SK-N-DZ (cell line): ENCODE measurements at regions not wholly inside any gene's neighbourhood (a gene's known extent, or its start where the extent isn't known, plus 50 kb on each side); places are given as distances from the start of the nearest gene placed in this dataset.

Experiments used
- DNase-seq: peaks from one replicate; pipeline ENCODE4 v3.0.0-alpha.2; 2015; ENCODE audit warnings: low spot score

DNA sequence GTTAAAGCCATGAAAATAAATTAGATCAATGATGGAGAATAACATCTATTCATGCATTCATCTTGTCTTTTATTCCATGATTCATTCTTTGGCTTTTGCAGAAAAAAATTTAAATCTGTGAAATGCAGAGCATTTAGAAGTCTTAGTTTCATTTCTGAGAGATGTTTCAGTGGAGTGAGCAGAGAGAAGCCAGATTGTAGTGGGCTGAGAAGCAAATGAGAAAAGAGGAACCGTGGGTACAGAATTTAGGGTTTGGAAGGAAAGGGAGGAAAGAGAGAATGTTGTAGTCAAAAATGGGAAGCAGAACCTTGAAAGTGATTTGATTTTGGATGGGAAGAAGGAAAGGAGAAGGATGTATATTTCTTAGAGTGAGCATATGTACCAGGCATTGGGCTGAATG is 260.3 kb upstream of the MAN1A1 start:
- no peak for DNase-seq

DNA sequence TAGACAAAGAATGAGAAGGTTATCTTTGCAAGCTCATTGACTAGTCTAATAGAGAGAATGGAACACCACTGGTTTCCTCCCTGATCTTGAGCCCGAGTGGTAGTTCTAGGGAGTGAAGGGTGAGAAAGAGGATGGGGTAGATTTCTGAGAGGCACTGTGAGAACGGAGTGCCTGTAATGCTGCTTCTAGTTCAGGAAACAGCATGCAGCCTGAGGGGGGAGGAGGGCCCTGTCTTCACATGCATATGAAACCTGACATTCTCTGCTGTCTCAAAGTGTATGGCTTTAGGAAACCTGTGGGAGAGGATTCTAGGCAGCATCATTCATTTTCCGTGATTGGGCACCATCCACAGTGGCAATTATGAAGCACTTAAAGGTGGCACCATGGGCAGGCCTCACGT is 259.4 kb upstream of the MAN1A1 start:
- DNase-seq, result no peak

DNA sequence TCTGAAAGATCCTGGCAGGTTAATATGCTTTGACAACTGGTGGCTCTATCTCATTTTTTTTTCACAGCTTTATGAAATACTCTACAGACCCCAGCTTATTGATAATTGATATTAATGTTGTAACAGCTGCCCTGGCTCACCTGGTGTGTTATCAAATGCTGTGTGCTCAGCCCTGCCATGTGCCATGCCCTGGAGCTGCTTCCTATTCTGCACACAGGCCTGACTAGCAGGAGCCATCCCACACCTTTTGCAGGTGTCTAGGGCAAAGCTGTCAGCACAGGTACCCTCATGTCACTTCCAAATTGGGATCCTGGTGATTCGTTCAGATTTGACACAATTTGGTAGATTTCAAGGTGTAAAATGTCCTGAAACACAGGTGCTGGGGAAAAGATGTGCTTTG is 254.6 kb upstream of the MAN1A1 start:
- DNase-seq, result no peak

DNA sequence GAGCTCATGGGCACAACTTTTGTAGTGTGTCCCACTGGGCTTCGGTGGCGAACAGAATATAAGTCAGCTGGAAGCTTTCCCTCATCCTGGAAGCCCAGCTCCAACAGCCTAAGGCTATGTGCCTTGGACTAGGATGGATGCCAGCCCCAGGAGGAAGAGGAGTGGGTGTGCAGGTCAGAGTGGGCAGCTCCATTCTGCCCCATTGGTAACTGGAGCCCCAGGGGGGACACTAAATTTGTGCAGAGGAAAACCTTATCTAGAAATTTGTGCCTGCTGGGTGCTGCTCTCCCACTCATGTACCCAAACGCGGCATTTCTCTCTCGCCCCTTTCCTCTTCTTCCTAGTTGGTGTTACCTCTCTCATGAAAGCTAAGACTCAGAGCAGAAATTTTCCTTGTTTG is 253.9 kb upstream of the MAN1A1 start:
- DNase-seq, result no peak

DNA sequence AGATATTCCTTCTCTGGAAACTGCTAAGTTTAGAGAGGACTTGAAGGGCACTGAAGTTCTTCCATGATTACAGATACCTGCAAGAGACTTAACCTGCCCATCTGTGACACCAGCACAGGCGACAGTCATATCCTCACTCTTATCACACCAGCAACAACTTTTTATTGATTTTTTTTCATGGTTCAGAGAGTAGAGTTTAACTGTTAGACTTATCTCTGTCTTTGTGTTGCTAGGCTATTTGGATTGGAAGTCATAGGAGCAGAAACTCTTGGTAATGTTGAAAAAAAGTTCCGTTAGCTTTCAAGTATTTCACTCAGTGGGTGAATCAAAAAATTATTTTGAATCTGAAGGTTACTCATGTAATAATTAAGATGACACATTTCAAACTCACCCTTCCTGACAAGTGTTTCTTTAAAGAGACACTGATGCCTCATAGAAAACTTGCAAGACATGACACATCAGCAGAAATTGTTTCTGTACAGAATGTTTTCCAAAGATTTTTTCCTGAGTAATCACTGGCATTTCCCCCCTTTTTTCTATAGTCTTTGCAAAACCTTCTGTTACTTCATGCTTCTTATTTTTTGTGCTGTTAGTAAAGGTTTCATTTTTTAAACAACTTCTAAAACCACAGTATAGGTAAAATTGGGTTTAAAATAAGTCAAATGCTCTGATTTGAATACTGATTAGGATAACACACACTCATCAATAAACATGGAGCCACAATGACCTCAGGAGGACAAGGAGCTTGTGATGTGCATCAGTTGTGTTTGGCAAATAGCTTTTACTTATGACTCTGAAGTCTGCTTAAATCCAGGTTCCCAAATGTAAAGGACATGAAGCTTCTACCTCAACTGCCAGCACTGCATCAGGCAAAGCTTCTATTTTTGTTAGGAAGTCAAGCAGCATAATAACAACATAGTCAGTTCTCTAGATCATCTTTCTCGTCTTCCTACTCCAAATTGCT is 252.9 kb upstream of the MAN1A1 start:
- DNase-seq, result no peak

DNA sequence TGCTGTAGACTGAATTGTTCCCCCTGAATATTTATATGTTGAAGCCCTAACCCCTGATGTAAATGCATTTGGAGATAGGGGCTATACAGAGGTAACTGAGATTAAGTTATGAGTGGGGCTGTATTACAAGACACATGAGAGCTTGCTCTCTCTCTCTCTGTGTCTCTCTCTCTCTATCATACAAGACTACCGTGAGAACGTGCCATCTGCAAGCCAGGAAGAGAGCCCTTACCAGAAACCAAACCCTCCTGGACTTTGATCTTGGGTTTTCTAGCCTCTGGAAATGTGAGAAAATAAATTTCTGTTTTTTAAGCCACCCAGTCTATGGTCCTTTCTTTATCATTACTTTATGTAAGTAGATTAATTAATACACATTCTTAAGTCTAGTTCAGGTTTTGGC is 249.3 kb upstream of the MAN1A1 start:
- no peak for DNase-seq

DNA sequence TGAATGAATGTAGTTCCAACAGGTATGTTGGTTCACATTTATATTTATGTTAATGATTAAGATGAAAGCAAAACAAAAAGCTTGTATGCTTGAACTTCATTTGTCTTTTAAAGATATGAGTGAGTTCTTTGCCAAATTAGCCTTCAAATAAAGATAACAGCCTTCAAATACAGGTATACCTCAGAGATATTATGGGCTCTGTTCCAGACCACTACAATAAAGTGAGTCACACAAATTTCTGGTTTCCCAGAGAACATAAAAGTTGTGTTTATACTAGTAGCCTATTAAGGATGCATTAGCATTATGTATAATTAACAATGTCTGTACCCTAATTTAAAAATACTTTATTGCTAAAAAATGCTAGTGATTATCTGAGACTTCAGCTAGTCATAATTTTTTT is 245.3 kb upstream of the MAN1A1 start:
- DNase-seq, result no peak

DNA sequence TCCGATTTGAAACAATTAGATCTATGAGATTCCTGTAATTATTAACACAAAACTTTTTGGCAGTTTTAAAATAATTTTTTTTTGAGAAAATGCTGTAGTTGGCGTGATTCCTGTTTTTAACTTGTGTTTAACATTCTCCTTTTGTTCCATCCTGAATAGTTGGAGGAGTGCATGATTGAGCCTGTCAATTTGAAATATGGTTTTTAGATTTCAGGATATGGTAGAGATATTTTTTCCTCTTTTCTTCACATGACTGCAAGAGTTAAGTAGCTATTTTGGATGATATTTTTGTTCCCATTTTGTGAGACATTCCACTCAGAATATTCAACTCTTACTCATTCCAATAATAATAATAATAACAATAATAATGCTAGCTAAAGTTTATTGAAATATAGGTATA is 241.7 kb upstream of the MAN1A1 start:
- DNase-seq, result no peak

DNA sequence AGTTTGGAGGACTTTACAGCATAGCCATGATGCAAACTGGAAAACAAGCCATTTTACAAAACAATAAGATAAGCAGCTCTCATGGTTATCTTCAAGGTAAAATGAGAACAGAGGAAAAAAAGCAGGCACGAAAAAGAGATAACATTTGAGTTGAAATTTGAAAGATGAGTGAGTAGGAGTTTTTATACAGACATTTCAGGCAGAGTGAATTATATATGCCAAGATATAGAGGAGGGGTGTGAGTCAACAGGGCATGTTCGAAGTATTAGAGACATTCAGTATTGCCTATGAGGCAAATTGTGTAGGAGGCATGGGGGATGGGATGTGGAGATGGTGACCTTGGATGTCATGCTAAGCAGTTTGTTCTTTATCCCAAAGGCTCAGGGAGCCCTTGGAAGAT is 240.5 kb upstream of the MAN1A1 start:
- DNase-seq, result no peak

DNA sequence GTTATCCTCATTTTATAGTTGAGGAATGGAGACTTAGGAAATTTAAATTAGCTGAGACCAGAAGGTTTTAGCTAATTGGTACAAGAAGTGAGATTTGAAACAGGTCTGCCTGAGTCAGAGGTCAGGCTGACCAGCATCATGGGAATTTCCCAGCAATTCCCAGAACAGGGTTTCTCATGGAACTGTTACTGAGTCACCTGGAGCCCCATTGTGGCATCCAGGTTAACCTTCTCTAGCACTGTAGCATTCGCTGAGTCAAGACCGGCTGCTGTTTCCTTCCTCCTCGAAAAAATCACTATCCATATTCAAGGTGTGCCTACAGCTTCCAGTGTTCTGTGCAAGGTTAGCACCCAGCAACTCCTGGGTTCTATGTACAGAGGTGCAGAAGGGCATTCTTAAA is 238.0 kb upstream of the MAN1A1 start:
- DNase-seq, result no peak

DNA sequence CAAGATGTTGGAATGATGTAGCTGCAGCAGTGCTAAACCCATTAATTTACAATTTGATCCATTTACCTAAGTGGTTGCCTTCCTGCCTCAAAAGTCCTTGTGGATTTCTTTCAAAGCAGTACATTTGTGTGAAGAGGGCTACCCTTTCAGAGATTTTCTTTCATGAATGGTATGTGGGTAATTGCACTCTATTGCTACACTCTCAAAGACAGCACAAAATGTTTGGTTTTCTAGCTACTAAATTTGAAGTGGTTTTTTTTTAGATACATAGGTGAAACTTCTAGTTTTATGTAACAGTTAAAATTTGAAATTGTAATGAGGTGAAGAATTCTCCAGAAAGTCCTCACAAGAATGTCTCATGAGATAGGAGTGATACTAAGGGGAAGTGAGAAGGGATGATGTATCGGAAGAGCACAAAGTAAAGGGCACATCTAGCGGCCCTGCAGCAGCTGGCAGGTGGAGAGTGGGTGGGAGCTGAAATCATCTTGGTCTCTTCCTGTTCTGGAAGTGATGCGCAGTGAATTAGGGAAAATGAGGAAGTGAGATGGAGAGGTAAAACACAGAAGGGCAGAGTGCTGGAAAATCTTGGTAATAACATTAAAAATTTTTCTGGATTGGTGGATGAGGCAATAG is 236.8 kb upstream of the MAN1A1 start:
- DNase-seq, result peak; percentile 4

DNA sequence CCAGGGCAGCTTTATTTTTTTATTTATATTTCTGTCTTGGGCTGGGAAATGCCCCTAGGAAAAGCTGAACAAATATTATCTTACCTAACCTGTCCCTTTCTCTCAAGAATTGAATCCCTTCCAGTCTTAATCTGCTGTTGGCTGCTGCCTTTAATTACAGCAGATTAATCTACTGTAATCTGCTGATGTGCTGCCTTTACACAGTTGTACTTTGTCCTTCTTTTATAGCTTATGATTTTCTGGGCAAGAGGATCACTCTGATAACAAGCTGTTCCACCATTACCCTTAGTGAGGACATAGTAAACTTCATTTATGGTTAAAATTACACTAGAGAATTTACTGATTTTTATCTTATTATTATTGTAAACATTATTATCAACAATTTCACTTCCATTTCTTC is 234.5 kb upstream of the MAN1A1 start:
- DNase-seq, result no peak

DNA sequence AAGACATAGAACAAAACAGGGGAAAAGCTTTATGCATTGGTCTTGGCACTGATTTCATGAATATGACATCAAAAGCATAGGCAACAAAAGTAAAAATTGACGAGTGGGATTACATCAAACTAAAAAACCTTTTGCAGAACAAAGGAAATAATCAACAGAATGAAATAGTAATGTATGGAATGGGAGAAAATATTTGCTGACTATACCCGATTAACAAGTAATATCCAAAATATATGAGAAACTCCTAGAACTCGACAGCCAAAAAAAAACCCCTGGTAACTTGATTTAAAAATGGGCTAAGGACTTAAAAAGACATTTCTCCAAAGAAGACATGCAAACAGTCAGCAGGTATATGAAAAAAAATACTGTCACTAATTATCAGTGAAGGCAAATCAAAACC is 231.7 kb upstream of the MAN1A1 start:
- no peak for DNase-seq

DNA sequence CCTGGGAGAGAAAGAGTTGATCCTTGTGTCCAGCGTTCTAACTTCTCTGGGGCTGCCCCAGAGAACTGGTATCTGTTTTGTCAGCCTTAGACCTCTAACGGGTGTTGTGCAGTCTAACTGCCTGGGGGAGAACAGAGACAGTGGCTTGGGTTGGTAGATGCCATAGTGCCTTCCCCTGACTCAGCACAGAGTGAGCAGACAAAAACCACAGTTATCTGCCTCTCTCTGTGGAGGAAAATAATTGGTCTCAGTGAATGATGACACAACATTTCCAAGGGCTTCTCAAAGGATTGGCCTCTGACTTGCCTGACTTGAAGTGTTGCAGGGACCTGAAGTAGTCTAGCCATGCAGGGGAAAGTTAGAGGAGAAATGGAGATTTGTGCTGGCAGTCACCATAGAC is 226.2 kb upstream of the MAN1A1 start:
- no peak for DNase-seq

DNA sequence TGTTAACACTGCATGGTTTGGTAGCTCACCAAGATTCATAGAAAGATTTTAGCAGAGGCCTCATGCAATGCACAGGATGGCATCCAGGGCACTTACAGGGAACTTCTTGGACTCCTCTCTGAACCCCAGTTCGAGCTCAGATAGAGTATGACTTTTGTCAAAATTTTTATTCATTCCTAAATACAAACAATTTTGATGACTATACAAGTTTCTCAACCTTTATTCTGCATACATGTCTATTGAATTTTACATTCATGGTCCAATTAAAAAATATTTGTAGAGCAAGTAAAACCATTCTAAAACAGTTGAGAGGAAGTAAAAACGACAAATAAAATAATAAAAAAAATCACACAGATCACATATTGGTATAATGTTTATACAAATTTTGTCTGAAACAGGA is 219.0 kb upstream of the MAN1A1 start:
- no peak for DNase-seq

DNA sequence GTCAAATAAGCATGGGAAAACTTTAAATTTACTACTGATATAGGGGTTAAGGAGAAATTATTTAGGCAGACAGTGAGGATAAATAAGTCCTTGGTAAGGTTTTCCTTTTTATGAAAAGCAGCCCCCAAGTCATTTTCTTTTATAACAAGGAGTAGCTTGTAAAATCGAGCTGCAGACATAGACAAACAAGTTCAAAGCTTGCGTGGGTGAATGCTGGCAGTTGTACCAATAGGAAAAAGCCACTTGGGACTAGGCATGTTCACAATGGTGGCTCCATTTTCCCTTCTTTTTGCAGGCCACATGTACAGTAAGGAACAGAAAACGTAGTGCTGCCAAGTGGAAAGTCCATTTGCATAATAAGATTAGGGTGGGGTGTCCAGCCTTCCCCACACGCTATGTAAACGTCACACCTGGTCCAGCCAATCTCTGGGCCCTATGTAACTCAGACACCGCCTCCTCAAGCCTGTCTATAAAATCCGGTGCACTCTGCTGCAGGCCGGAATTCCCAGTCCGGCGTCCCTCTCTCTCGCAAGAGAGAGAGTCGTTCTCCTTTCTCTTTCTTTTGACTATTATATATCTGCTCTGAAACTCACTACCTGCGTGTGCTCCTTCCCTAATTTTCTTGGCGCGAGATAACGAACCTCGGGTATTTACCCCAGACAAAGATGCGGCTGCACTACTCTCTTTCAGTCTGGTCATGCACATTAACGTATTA is 217.1 kb upstream of the MAN1A1 start:
- DNase-seq, result no peak

DNA sequence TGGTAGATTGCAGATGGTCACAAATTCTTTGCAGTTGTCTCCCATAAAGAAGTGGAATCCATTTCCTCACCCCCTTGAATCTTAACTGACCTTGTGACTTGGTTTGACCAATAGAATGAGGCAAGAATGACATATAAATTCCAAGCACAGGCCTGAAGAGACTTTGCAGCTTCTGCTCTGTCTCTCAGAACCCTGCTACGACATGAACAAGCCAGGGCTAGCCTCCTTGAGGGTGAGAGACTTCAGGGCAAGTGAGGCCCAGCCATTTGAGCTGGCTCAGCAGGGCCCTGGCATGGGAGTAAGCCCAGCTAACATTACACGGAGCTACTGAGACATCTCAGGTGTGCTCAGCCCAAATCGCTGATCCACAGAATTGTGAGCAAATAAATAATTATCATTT is 216.3 kb upstream of the MAN1A1 start:
- DNase-seq, result no peak

DNA sequence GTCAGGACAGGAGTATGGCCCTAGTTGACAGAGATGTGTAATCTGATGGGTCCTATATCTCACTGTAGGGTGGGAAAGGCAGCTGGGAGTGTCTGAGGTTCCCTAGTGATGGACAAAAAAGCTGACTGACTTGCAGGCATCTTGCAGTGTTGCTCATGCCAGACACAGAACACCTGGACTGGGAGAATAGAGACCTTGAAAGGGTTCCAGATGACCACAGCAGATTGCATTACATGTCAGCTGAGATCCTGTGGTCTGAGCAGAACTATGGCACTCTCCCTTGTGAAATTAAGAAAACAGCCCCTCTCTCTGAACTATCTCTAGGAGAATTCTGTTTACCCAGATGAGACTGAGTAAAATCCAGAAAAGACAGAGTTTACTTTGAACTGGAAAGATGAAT is 212.6 kb upstream of the MAN1A1 start:
- peak; percentile 15 for DNase-seq

DNA sequence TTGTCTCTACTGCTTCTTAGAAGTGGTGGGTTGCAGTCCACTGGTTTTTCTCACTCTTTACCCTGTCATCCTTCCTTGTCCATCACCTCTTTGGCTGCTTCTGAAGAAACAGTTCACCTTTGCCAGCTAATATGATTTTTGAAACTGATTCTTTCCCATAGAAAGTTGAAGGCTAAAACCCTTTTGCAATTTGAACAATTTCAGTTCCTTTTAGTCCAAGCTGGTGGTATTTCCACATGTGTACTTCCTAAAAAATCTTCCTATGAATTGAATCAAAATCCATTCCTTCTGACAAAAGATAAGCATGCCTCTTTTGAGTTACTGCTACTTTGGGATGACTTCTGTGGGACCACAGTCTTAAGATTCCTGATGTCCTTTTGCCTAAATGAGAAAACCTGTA is 210.0 kb upstream of the MAN1A1 start:
- no peak for DNase-seq

DNA sequence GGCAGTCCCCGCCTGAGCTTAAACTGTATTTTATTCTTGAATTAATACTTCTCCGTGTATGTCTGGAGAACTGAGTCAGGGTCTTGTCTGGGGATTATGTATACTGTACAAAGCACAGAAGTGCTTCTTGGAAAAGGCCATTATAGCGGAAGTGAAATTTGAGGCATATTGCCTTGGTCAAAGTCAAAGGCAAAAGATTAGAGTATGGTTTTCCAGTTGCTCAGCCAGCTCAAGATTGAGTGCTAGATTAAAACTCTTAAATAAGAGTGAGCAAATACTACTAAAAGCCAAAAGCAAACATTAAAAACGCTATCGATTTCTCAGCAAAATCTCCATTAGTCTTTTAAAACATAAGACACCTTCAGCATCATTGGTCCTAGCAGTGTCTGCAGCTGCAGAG is 207.7 kb upstream of the MAN1A1 start:
- DNase-seq, result no peak

DNA sequence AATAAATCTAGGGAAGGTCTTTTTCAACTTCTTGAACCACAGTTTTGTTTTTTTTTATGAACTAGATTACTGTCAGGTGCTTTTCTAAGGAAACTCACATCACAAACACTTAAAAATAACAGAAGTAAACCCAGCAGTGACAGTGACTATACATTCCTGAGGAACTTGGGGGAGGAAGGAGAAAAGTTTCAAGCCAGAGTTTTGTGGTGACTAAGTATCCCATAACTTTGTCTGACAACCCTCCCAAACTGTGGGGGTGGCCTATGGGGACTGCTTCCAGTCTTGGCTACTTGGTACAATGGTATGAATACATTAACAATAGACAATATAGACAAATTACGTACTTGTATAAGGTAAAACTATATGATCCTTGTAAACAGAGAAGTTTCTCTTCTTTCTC is 202.5 kb upstream of the MAN1A1 start:
- no peak for DNase-seq

DNA sequence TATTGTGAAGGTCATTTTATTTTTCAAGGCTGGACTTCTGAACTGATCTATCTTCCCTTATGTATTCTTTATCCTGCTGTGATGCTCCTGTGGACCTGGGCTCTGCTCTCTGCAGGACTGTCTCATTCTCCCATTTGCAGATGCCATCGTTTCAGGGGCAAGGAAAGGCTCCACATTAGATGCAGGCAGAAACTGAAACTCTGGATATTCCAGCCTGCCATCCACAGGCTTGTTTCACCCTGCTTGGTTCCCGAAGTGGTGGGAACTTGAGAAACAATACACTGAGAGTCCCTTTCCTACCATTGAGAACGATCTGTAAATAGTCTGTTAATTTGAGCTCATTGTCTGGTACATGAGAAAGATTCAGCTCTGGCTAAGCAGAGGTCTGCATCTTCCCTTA is 197.5 kb upstream of the MAN1A1 start:
- no peak for DNase-seq

DNA sequence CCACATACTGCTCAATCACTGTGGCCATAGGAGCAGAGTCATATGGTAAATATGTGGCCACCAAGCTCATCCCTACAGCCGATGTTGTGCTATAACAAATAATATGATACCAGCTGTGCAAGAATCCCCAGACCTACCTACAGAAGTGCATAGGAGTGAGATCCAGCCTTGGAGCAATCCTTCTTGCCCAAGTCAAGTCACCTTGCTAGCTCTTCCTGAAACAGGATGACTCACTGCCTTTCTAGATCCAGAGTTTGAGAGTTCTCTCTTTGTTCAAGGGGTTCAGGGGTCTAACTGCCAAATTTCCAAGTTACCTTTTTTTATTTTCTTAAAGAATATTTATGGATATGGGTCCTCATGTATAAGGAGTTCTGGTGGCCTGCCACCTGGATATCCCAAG is 195.7 kb upstream of the MAN1A1 start:
- DNase-seq, result no peak
